ENCODE measurements at regions not wholly inside any gene's neighbourhood (a gene's known extent, or its start where the extent isn't known, plus 50 kb on each side); places are given as distances from the start of the nearest gene placed in this dataset.
"Not testable (repeated sequence)": the region's sequence is repeated elsewhere in the genome, so short reads cannot be mapped to it uniquely, and the experiment has no call there.

- H2BK5ac ChIP-seq (ENCODE audit: low read length): no peak overlapping the region
- WGBS, 2 donors (ENCODE audit: extremely low coverage in 2 of 2, insufficient read length in 2 of 2, insufficient replicate concordance in 1 of 2): no CpG with 5 or more reads among the region's 4 CpGs
- no peak overlapping the region for H4K91ac ChIP-seq (ENCODE audit: low read depth, low read length, poor library complexity)
- H3K18ac ChIP-seq (ENCODE audit: low read length): no peak overlapping the region
- H3K4me2 ChIP-seq (ENCODE audit: insufficient read depth, low read length, poor library complexity, severe bottlenecking): no peak overlapping the region
- H2BK120ac ChIP-seq (ENCODE audit: low read depth, low read length): no peak overlapping the region
- no peak overlapping the region for H3K4ac ChIP-seq (ENCODE audit: low read length)
- DNase-seq (ENCODE audit: low spot score): no peak
- H3K9ac ChIP-seq (ENCODE audit: low read depth, low read length, poor library complexity): no peak overlapping the region
- H3K14ac ChIP-seq (ENCODE audit: low read length): no peak overlapping the region
- peaks cover 0 to 7% of the 10 kb centered on the region in 2 donors for H3K4me1 ChIP-seq (ENCODE audit: control insufficient read depth in 2 of 2, insufficient read depth in 1 of 2, low read depth in 1 of 2, low read length in 2 of 2)
- H2BK12ac ChIP-seq (ENCODE audit: low read length): no peak overlapping the region
- no peak overlapping the region for H3K4me3 ChIP-seq (ENCODE audit: low read length in 2 of 2)
- no peak overlapping the region for H2AFZ ChIP-seq (ENCODE audit: low read length)
- no peaks in the 10 kb centered on the region for H3K27me3 ChIP-seq (ENCODE audit: control insufficient read depth in 3 of 3, insufficient read depth in 3 of 3, low read depth in 1 of 3, low read length in 3 of 3)
- no peaks in the 10 kb centered on the region for H3K36me3 ChIP-seq (replicated peaks in 1 of 2; ENCODE audit: control insufficient read depth in 2 of 2, insufficient read depth in 2 of 2, low read length in 2 of 2)
- H3K23ac ChIP-seq (ENCODE audit: low read depth, low read length, poor library complexity): no peak overlapping the region
- H3K27ac ChIP-seq (replicated peaks; ENCODE audit: low read length): no peak overlapping the region
- H2AK5ac ChIP-seq (ENCODE audit: low read depth, low read length): no peak overlapping the region
- H4K8ac ChIP-seq (ENCODE audit: low read depth, low read length): no peak overlapping the region
- no peaks in the 10 kb centered on the region for H3K79me1 ChIP-seq (ENCODE audit: low read depth, low read length)
- H3K9me3 ChIP-seq (replicated peaks in 1 of 2; ENCODE audit: control insufficient read depth in 2 of 2, insufficient read depth in 1 of 2, low read depth in 1 of 2, low read length in 2 of 2): peaks cover 0 to 2% of the 10 kb centered on the region in 2 donors
- no peak overlapping the region for H2BK15ac ChIP-seq (ENCODE audit: low read length)
These were observed 443.3 kb downstream of the AGTPBP1 start for GRCh38 chr9:85298499-85298898.

DNA sequence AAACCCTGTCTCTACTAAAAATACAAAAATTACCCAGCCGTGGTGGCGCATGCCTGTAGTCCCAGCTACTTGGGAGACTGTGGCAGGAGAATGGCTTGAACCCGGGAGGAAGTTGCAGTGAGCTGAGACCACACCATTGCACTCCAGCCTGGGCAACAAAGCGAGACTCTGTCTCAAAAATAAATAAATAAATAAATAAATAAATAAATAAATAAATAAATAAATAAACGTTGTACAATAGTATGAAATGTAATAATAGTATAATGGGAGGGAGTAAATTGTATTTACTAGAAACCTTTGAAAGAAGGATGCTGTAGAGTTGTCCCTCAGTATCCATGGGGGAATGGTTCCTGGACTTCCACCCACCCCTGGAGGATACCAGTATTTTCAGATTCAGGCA is 446.5 kb downstream of the AGTPBP1 start:
- not testable (repeated sequence) for H4K8ac ChIP-seq (ENCODE audit: low read depth, low read length); H3K14ac ChIP-seq (ENCODE audit: low read length); H3K9me3 ChIP-seq (replicated peaks in 1 of 2; ENCODE audit: control insufficient read depth in 2 of 2, insufficient read depth in 1 of 2, low read depth in 1 of 2, low read length in 2 of 2); H2BK12ac ChIP-seq (ENCODE audit: low read length); H2BK5ac ChIP-seq (ENCODE audit: low read length); H3K79me1 ChIP-seq (ENCODE audit: low read depth, low read length); H3K4me2 ChIP-seq (ENCODE audit: insufficient read depth, low read length, poor library complexity, severe bottlenecking); H3K4me3 ChIP-seq (ENCODE audit: low read length in 2 of 2); H3K27me3 ChIP-seq (ENCODE audit: control insufficient read depth in 3 of 3, insufficient read depth in 3 of 3, low read depth in 1 of 3, low read length in 3 of 3); H3K23ac ChIP-seq (ENCODE audit: low read depth, low read length, poor library complexity); H2BK15ac ChIP-seq (ENCODE audit: low read length); H3K4me1 ChIP-seq (ENCODE audit: control insufficient read depth in 2 of 2, insufficient read depth in 1 of 2, low read depth in 1 of 2, low read length in 2 of 2); H2BK120ac ChIP-seq (ENCODE audit: low read depth, low read length); H4K91ac ChIP-seq (ENCODE audit: low read depth, low read length, poor library complexity); H2AFZ ChIP-seq (ENCODE audit: low read length); H3K27ac ChIP-seq (replicated peaks; ENCODE audit: low read length); H3K4ac ChIP-seq (ENCODE audit: low read length); H3K9ac ChIP-seq (ENCODE audit: low read depth, low read length, poor library complexity); H2AK5ac ChIP-seq (ENCODE audit: low read depth, low read length); DNase-seq (ENCODE audit: low spot score); H3K36me3 ChIP-seq (replicated peaks in 1 of 2; ENCODE audit: control insufficient read depth in 2 of 2, insufficient read depth in 2 of 2, low read length in 2 of 2); H3K18ac ChIP-seq (ENCODE audit: low read length)
- 100% methylated on average over 1 of the region's 5 CpGs; no CpG with 5 or more reads in 1 of the 2 donors for WGBS, 2 donors (ENCODE audit: extremely low coverage in 2 of 2, insufficient read length in 2 of 2, insufficient replicate concordance in 1 of 2)

DNA sequence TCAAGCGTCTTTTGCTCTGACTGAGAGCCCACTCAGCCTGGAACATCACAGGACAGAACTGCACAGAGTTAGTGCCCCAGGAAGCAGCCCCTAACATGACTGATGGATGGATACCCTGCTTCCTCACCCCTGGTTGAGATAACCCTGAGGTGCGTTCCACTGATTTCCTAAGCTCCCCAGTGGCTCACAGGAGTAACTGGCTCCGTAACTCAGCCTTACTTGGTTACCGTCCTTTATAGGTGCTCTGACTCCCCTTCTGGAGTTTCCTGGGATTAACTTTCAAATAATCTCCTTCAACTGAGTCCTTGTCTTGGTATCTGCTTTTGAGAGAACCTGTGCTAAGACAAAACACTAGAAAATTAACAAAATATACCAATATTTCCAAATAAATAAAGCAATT is 449.5 kb downstream of the AGTPBP1 start:
- Histone ChIP-seq H3K4me1 (ENCODE audit: control insufficient read depth in 2 of 2, insufficient read depth in 1 of 2, low read depth in 1 of 2, low read length in 2 of 2) (no peaks in the 10 kb centered on the region), H4K91ac (ENCODE audit: low read depth, low read length, poor library complexity) (no peak overlapping the region), H2AFZ (ENCODE audit: low read length) (no peak overlapping the region), H2BK15ac (ENCODE audit: low read length) (no peak overlapping the region), H3K79me1 (ENCODE audit: low read depth, low read length) (no peaks in the 10 kb centered on the region), H3K23ac (ENCODE audit: low read depth, low read length, poor library complexity) (no peak overlapping the region), H3K27ac (replicated peaks; ENCODE audit: low read length) (no peak overlapping the region), H3K14ac (ENCODE audit: low read length) (no peak overlapping the region), H4K8ac (ENCODE audit: low read depth, low read length) (no peak overlapping the region), H2AK5ac (ENCODE audit: low read depth, low read length) (no peak overlapping the region), H3K4me3 (ENCODE audit: low read length in 2 of 2) (no peak overlapping the region), H3K36me3 (replicated peaks in 1 of 2; ENCODE audit: control insufficient read depth in 2 of 2, insufficient read depth in 2 of 2, low read length in 2 of 2) (no peaks in the 10 kb centered on the region), H3K27me3 (ENCODE audit: control insufficient read depth in 3 of 3, insufficient read depth in 3 of 3, low read depth in 1 of 3, low read length in 3 of 3) (no peaks in the 10 kb centered on the region), H3K9me3 (replicated peaks in 1 of 2; ENCODE audit: control insufficient read depth in 2 of 2, insufficient read depth in 1 of 2, low read depth in 1 of 2, low read length in 2 of 2) (peaks cover 0 to 2% of the 10 kb centered on the region in 2 donors), H2BK120ac (ENCODE audit: low read depth, low read length) (no peak overlapping the region), H3K4me2 (ENCODE audit: insufficient read depth, low read length, poor library complexity, severe bottlenecking) (no peak overlapping the region), H2BK5ac (ENCODE audit: low read length) (no peak overlapping the region), H3K4ac (ENCODE audit: low read length) (no peak overlapping the region), H3K18ac (ENCODE audit: low read length) (no peak overlapping the region), H2BK12ac (ENCODE audit: low read length) (no peak overlapping the region), H3K9ac (ENCODE audit: low read depth, low read length, poor library complexity) (no peak overlapping the region)
- no peak for DNase-seq (ENCODE audit: low spot score)
- no CpG with 5 or more reads among the region's 4 CpGs for WGBS, 2 donors (ENCODE audit: extremely low coverage in 2 of 2, insufficient read length in 2 of 2, insufficient replicate concordance in 1 of 2)

DNA sequence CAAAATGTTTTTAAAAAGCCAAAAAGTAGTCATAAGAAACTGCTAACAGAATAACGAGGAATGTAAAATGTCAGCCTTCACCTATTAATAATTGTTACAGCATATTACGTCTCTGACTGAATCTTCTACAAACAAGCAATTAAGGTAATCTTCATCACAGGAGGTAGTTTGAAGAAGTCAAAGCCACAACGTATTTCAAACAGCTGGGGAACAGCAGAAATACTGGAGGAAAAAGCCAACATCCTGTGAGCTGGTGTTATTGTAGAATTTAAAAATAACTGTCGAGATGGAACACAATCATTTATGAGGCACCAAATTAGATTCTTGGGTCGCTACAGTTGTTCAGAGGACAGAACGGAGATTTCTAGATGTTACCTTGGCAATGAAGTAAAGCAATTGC is 450.5 kb downstream of the AGTPBP1 start:
- H3K79me1 ChIP-seq (ENCODE audit: low read depth, low read length): no peaks in the 10 kb centered on the region
- H3K4me2 ChIP-seq (ENCODE audit: insufficient read depth, low read length, poor library complexity, severe bottlenecking): no peak overlapping the region
- no peak for DNase-seq (ENCODE audit: low spot score)
- no peak overlapping the region for H3K4ac ChIP-seq (ENCODE audit: low read length)
- WGBS, 2 donors (ENCODE audit: extremely low coverage in 2 of 2, insufficient read length in 2 of 2, insufficient replicate concordance in 1 of 2): no CpG with 5 or more reads among the region's 6 CpGs
- H2AFZ ChIP-seq (ENCODE audit: low read length): no peak overlapping the region
- no peak overlapping the region for H2AK5ac ChIP-seq (ENCODE audit: low read depth, low read length)
- no peak overlapping the region for H2BK5ac ChIP-seq (ENCODE audit: low read length)
- H3K14ac ChIP-seq (ENCODE audit: low read length): no peak overlapping the region
- H4K91ac ChIP-seq (ENCODE audit: low read depth, low read length, poor library complexity): no peak overlapping the region
- H3K4me3 ChIP-seq (ENCODE audit: low read length in 2 of 2): no peak overlapping the region
- H2BK15ac ChIP-seq (ENCODE audit: low read length): no peak overlapping the region
- peaks cover 0 to 2% of the 10 kb centered on the region in 2 donors for H3K9me3 ChIP-seq (replicated peaks in 1 of 2; ENCODE audit: control insufficient read depth in 2 of 2, insufficient read depth in 1 of 2, low read depth in 1 of 2, low read length in 2 of 2)
- H3K23ac ChIP-seq (ENCODE audit: low read depth, low read length, poor library complexity): no peak overlapping the region
- no peak overlapping the region for H4K8ac ChIP-seq (ENCODE audit: low read depth, low read length)
- no peak overlapping the region for H3K27ac ChIP-seq (replicated peaks; ENCODE audit: low read length)
- no peaks in the 10 kb centered on the region for H3K36me3 ChIP-seq (replicated peaks in 1 of 2; ENCODE audit: control insufficient read depth in 2 of 2, insufficient read depth in 2 of 2, low read length in 2 of 2)
- no peaks in the 10 kb centered on the region for H3K4me1 ChIP-seq (ENCODE audit: control insufficient read depth in 2 of 2, insufficient read depth in 1 of 2, low read depth in 1 of 2, low read length in 2 of 2)
- no peak overlapping the region for H3K18ac ChIP-seq (ENCODE audit: low read length)
- H3K27me3 ChIP-seq (ENCODE audit: control insufficient read depth in 3 of 3, insufficient read depth in 3 of 3, low read depth in 1 of 3, low read length in 3 of 3): no peaks in the 10 kb centered on the region
- no peak overlapping the region for H2BK12ac ChIP-seq (ENCODE audit: low read length)
- H3K9ac ChIP-seq (ENCODE audit: low read depth, low read length, poor library complexity): no peak overlapping the region
- H2BK120ac ChIP-seq (ENCODE audit: low read depth, low read length): no peak overlapping the region

All from neuronal stem cell (in vitro differentiated cells).